WTC11 (cell line): ENCODE measurements at regions not wholly inside any gene's neighbourhood (a gene's known extent, or its start where the extent isn't known, plus 50 kb on each side); places are given as distances from the start of the nearest gene placed in this dataset.
"Not testable (repeated sequence)": the region's sequence is repeated elsewhere in the genome, so short reads cannot be mapped to it uniquely, and the experiment has no call there.

Source experiments
- ATAC-seq: fragments of 200-7000 bp; cut with Tn5 transposase; 2 replicates; pipeline ENCODE4 v1.10.0; 2021; ENCODE audit warnings: mild to moderate bottlenecking, moderate library complexity
- CTCF ChIA-PET: fragments of 300-600 bp; sonication (Branson Sonifier 250); formaldehyde crosslinking; loops from one replicate; lab custom pipeline; 2021; ENCODE audit warnings: antibody characterized with exemption; lab: Charles Lee
- POLR2A ChIA-PET: fragments of 350-600 bp; sonication (Branson Sonifier 250); formaldehyde crosslinking; loops from one replicate; lab custom pipeline; 2021; ENCODE audit warnings: antibody characterized with exemption; lab: Charles Lee
- DNase-seq: peaks from one replicate; pipeline ENCODE4 v3.0.0; 2021; ENCODE audit warnings: low spot score
- H3K27ac Mint-ChIP-seq: 2 replicates; pipeline ENCODE4 v1.8.0; 2021; ENCODE audit warnings: mixed read lengths
- H3K27me3 Mint-ChIP-seq: 2 replicates; pipeline ENCODE4 v1.8.0; 2021; ENCODE audit warnings: low read depth, mild to moderate bottlenecking, moderate library complexity, mixed read lengths
- H3K36me3 Mint-ChIP-seq: 2 replicates; pipeline ENCODE4 v1.8.0; 2021; ENCODE audit warnings: mixed read lengths
- H3K4me1 Mint-ChIP-seq: 2 replicates; pipeline ENCODE4 v1.8.0; 2022; ENCODE audit warnings: mixed read lengths
- H3K4me3 Mint-ChIP-seq: 2 replicates; pipeline ENCODE4 v1.8.0; 2021; ENCODE audit warnings: mild to moderate bottlenecking, moderate library complexity, mixed read lengths
- H3K9me3 Mint-ChIP-seq: 2 replicates; pipeline ENCODE4 v1.8.0; 2021; ENCODE audit warnings: mixed read lengths
- ARID4B ChIP-seq: sonication (generic); formaldehyde crosslinking; IDR thresholded peaks from 2 replicates; pipeline ENCODE4 v1.8.0; 2023; ENCODE audit warnings: missing genetic modification reagents, mild to moderate bottlenecking, borderline replicate concordance
- CTCF ChIP-seq: fragments of 200-600 bp; IDR thresholded peaks from 2 replicates; pipeline ENCODE4 v1.8.0; 2022; ENCODE audit warnings: antibody characterized with exemption
- FOXK1 ChIP-seq: sonication (generic); formaldehyde crosslinking; IDR thresholded peaks from 2 replicates; pipeline ENCODE4 v1.8.0; 2022; ENCODE audit warnings: mild to moderate bottlenecking, moderate library complexity, missing genetic modification reagents
- FOXP1 ChIP-seq: sonication (generic); formaldehyde crosslinking; IDR thresholded peaks from 2 replicates; pipeline ENCODE4 v1.8.0; 2022; ENCODE audit warnings: missing genetic modification reagents, mild to moderate bottlenecking, moderate library complexity, borderline replicate concordance
- IRF2 ChIP-seq: sonication (generic); formaldehyde crosslinking; IDR thresholded peaks from 2 replicates; pipeline ENCODE4 v1.8.0; 2022; ENCODE audit warnings: low read depth, missing genetic modification reagents, borderline replicate concordance
- MLX ChIP-seq: sonication (generic); formaldehyde crosslinking; IDR thresholded peaks from 2 replicates; pipeline ENCODE4 v1.8.1; 2023; ENCODE audit warnings: mild to moderate bottlenecking, missing genetic modification reagents, moderate library complexity
- NFYB ChIP-seq: sonication (generic); formaldehyde crosslinking; conservative IDR thresholded peaks from 2 replicates; pipeline ENCODE4 v1.8.0; 2022; ENCODE audit warnings: low read depth, missing genetic modification reagents
- PRDM15 ChIP-seq: sonication (generic); formaldehyde crosslinking; IDR thresholded peaks from 2 replicates; pipeline ENCODE4 v1.8.0; 2022; ENCODE audit warnings: missing genetic modification reagents
- PREB ChIP-seq: sonication (generic); formaldehyde crosslinking; IDR thresholded peaks from 2 replicates; pipeline ENCODE4 v1.8.1; 2022; ENCODE audit warnings: mild to moderate bottlenecking, missing genetic modification reagents, moderate library complexity, borderline replicate concordance
- ZBTB43 ChIP-seq: sonication (generic); formaldehyde crosslinking; IDR thresholded peaks from 2 replicates; pipeline ENCODE4 v1.8.1; 2023; ENCODE audit warnings: mild to moderate bottlenecking, missing genetic modification reagents
- TF ChIP-seq, protein P1 (sequence below): sonication (generic); formaldehyde crosslinking; IDR thresholded peaks from 2 replicates; pipeline ENCODE4 v1.8.0; 2023; ENCODE audit warnings: mild to moderate bottlenecking, missing genetic modification reagents
- TF ChIP-seq, protein P2 (sequence below): sonication (generic); formaldehyde crosslinking; IDR thresholded peaks from 2 replicates; pipeline ENCODE4 v1.8.0; 2022; ENCODE audit warnings: mild to moderate bottlenecking, missing genetic modification reagents
- TF ChIP-seq, protein P3 (sequence below): fragments of 250-450 bp; sonication (Bioruptor Pico); IDR thresholded peaks from 2 replicates; pipeline ENCODE4 v1.8.0; 2021; ENCODE audit warnings: mild to moderate bottlenecking

GRCh38 chr12:9327320-9327719, 119.1 kb upstream of the PZP start (continued):
- no peak for TF ChIP-seq CTCF

DNA sequence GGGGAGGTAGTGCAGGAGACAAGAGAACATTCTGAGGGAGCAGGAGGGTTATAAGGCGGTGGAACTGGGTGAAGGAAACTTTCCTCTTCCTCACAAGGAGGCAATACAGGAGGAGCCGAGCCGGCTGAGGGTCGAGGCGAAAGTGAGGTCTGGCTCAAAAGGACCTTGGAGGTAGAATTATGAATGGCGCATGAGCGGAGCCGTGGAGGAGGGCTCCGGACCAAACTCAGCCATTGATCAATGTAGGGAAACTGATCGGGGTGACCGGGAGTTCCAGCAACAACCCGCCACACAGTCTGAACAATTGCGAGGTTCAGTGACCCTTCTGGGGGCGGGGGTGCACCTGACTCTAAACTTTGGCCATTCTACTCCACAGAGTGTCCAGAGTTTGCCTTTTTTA, 118.7 kb upstream of the PZP start:
- H3K36me3 Mint-ChIP-seq, H3K27me3 Mint-ChIP-seq, H3K4me1 Mint-ChIP-seq, DNase-seq, H3K9me3 Mint-ChIP-seq, H3K27ac Mint-ChIP-seq, ATAC-seq, POLR2A ChIA-PET, H3K4me3 Mint-ChIP-seq: not testable (repeated sequence)
- CTCF ChIA-PET: interaction anchor here (1.1 to 2.6 kb wide), 2 partner anchors 51 to 142 kb away, joined by 3 to 10 read pairs; no protein-coding TSS in a partner anchor

GRCh38 chr12:9326085-9326484, 117.9 kb upstream of the PZP start:
- Mint-ChIP-seq H3K9me3 (no peaks in the 10 kb centered on the region), H3K4me3 (no peak overlapping the region), H3K27me3 (no peaks in the 10 kb centered on the region), H3K27ac (no peak overlapping the region), H3K4me1 (no peaks in the 10 kb centered on the region), H3K36me3 (no peaks in the 10 kb centered on the region)
- ATAC-seq: no peak
- ChIA-PET POLR2A (no interaction called here), CTCF (interaction anchor here (1.1 to 2.6 kb wide), 3 partner anchors 43 to 143 kb away, joined by 3 to 10 read pairs (median 4); no protein-coding TSS in a partner anchor)
- no peak for DNase-seq
- TF ChIP-seq MLX (CRISPR knock-in tag): no peak
- no peak for TF ChIP-seq NFYB (CRISPR knock-in tag)
- TF ChIP-seq, protein P1, sequence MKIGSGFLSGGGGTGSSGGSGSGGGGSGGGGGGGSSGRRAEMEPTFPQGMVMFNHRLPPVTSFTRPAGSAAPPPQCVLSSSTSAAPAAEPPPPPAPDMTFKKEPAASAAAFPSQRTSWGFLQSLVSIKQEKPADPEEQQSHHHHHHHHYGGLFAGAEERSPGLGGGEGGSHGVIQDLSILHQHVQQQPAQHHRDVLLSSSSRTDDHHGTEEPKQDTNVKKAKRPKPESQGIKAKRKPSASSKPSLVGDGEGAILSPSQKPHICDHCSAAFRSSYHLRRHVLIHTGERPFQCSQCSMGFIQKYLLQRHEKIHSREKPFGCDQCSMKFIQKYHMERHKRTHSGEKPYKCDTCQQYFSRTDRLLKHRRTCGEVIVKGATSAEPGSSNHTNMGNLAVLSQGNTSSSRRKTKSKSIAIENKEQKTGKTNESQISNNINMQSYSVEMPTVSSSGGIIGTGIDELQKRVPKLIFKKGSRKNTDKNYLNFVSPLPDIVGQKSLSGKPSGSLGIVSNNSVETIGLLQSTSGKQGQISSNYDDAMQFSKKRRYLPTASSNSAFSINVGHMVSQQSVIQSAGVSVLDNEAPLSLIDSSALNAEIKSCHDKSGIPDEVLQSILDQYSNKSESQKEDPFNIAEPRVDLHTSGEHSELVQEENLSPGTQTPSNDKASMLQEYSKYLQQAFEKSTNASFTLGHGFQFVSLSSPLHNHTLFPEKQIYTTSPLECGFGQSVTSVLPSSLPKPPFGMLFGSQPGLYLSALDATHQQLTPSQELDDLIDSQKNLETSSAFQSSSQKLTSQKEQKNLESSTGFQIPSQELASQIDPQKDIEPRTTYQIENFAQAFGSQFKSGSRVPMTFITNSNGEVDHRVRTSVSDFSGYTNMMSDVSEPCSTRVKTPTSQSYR (CRISPR knock-in tag): no peak
- no peak for TF ChIP-seq ZBTB43 (CRISPR knock-in tag)
- TF ChIP-seq PRDM15 (CRISPR knock-in tag): no peak
- TF ChIP-seq IRF2 (CRISPR knock-in tag): no peak
- no peak for TF ChIP-seq PREB
- no peak for TF ChIP-seq ARID4B (CRISPR knock-in tag)
- TF ChIP-seq, protein P2, sequence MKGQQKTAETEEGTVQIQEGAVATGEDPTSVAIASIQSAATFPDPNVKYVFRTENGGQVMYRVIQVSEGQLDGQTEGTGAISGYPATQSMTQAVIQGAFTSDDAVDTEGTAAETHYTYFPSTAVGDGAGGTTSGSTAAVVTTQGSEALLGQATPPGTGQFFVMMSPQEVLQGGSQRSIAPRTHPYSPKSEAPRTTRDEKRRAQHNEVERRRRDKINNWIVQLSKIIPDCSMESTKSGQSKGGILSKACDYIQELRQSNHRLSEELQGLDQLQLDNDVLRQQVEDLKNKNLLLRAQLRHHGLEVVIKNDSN: no peak
- TF ChIP-seq FOXP1 (CRISPR knock-in tag): no peak
- TF ChIP-seq, protein P3, sequence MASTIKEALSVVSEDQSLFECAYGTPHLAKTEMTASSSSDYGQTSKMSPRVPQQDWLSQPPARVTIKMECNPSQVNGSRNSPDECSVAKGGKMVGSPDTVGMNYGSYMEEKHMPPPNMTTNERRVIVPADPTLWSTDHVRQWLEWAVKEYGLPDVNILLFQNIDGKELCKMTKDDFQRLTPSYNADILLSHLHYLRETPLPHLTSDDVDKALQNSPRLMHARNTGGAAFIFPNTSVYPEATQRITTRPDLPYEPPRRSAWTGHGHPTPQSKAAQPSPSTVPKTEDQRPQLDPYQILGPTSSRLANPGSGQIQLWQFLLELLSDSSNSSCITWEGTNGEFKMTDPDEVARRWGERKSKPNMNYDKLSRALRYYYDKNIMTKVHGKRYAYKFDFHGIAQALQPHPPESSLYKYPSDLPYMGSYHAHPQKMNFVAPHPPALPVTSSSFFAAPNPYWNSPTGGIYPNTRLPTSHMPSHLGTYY (CRISPR knock-in tag): no peak
- TF ChIP-seq FOXK1 (CRISPR knock-in tag): no peak
